ENCODE measurements at regions not wholly inside any gene's neighbourhood (a gene's known extent, or its start where the extent isn't known, plus 50 kb on each side); places are given as distances from the start of the nearest gene placed in this dataset.
A peak's percentile ranks its signal among the peaks of the same experiment; 100 is the strongest.

DNA sequence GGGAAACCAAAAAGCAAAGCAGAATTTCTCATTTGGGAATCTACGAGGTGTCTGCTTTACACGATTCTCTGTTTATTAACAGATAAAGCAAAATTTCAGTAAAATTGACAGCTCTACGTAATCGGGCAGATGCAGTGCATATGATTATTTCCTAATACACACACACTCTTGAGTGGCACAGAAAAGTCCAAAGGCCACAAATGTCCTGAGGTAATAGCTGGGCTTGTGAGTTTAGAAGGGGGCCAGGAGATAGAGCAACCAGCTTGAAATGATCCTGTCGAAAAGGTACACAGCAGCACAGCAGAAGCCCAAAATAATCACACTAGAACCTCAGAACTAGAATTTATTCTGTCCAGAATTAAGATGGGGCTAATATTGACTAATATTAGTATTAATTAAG is 236.0 kb downstream of the FAT4 start:
- TF ChIP-seq, protein P1, sequence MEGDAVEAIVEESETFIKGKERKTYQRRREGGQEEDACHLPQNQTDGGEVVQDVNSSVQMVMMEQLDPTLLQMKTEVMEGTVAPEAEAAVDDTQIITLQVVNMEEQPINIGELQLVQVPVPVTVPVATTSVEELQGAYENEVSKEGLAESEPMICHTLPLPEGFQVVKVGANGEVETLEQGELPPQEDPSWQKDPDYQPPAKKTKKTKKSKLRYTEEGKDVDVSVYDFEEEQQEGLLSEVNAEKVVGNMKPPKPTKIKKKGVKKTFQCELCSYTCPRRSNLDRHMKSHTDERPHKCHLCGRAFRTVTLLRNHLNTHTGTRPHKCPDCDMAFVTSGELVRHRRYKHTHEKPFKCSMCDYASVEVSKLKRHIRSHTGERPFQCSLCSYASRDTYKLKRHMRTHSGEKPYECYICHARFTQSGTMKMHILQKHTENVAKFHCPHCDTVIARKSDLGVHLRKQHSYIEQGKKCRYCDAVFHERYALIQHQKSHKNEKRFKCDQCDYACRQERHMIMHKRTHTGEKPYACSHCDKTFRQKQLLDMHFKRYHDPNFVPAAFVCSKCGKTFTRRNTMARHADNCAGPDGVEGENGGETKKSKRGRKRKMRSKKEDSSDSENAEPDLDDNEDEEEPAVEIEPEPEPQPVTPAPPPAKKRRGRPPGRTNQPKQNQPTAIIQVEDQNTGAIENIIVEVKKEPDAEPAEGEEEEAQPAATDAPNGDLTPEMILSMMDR (conservative IDR thresholded peaks at IDR 0.05; ENCODE audit: low read length) = no peak
- DNase-seq (ENCODE audit: low read depth) = no peak
- H3K4me3 ChIP-seq (ENCODE audit: low read length) = no peak overlapping the region

DNA sequence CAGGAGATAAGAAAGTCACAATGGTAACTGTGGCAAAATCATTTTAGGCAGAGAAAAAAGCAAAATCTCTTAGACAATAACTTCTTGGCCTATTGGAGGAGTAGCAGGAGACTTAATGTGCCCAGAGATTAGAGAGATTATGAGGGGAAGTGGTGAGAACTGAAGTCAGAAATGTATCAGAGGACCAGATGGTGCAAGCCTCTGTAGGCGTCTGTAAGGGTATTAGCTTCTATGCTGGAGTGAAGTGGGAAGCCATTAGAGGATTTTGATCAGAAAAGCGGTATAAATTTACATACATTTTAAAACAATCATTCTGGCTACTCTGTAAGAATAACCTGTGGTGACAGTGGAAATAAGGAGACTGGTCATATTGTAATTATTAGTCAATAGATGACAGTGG is 236.7 kb downstream of the FAT4 start:
- DNase-seq (ENCODE audit: low read depth) = no peak
- H3K4me3 ChIP-seq (ENCODE audit: low read length) = no peak overlapping the region
- TF ChIP-seq, protein P1 (conservative IDR thresholded peaks at IDR 0.05; ENCODE audit: low read length) = no peak

DNA sequence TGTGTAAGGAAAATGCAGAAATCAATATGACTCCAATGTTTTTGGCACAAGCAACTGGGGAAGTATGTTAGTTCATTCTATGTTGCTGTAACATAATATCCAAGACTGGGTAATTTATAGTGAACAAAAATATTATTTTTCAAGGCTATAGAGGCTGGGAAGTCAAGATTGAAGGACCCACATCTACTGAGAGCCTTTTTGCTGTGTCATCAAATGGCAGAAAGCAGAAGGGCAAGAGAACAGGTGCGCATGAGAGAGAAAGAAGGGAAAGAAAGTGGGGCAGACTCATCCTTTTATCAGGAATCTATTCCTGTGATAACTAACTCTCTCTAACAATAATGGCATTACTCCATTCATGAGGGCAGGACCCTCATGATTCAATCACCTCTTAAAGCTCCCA is 237.2 kb downstream of the FAT4 start:
- TF ChIP-seq, protein P1 (conservative IDR thresholded peaks at IDR 0.05; ENCODE audit: low read length) = no peak
- H3K4me3 ChIP-seq (ENCODE audit: low read length) = no peak overlapping the region
- no peak for DNase-seq (ENCODE audit: low read depth)

DNA sequence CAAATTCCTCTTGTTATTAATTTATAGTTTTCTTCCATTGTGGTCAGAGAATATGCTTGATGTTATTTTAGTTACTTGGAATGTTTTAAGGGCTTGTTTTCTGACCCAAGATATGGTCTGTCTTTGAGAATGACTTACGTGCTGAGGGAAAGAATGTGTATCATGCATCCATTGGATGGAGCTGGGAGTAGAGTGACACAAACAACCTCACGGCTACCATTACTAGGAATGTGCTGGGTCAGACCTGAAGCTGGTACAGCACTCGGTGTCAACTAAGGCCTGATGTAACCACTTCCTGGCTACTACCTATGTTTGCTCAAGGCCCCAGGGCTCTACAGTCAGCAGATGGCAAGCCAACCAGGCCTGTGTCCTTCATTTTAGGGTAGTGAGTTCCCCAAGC is 257.8 kb downstream of the FAT4 start:
- TF ChIP-seq, protein P1 (conservative IDR thresholded peaks at IDR 0.05; ENCODE audit: low read length) = no peak
- no peak for DNase-seq (ENCODE audit: low read depth)
- H3K4me3 ChIP-seq (ENCODE audit: low read length) = no peak overlapping the region

DNA sequence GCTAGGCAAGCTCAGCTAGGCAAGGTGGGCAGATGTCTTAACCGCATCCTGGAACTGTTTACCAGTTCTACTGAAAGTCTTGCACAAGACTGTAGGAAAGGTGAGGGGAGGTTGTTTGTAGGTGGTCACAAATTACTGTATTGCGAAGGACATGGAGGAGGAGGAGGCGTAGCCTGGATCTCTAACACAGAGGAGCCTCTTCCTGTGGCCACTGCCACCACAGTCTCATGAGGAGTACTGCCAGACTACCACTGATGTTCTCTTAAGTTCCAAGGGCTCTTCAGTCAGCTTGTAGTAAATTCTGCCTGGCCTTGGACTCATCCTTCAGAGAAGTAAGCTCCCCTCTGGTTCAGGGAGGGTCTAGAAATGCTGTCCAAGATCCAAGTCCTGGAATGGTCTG is 258.6 kb downstream of the FAT4 start:
- H3K4me3 ChIP-seq (ENCODE audit: low read length) = no peak overlapping the region
- TF ChIP-seq, protein P1 (conservative IDR thresholded peaks at IDR 0.05; ENCODE audit: low read length) = no peak
- no peak for DNase-seq (ENCODE audit: low read depth)

DNA sequence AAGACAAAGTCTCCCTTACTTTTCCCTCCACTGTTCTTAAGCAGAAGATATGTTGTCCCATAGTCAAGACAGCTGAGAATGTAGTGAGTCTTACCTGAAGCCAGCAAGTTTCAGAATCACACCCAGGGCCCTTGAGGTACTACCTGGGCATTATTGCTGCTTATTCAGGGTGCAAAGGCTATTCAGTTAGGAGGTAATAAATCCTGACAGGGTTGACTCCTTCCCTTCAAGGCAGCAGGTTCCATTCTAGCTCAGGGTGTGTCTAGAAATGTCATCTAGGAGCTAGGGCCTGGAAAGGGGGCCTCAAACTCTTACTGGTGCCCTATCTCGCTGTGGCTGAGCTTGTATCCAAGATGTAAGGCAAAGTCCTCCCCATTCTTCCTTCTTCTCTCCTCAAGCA is 259.0 kb downstream of the FAT4 start:
- H3K4me3 ChIP-seq (ENCODE audit: low read length) = no peak overlapping the region
- TF ChIP-seq, protein P1 (conservative IDR thresholded peaks at IDR 0.05; ENCODE audit: low read length) = no peak
- no peak for DNase-seq (ENCODE audit: low read depth)

DNA sequence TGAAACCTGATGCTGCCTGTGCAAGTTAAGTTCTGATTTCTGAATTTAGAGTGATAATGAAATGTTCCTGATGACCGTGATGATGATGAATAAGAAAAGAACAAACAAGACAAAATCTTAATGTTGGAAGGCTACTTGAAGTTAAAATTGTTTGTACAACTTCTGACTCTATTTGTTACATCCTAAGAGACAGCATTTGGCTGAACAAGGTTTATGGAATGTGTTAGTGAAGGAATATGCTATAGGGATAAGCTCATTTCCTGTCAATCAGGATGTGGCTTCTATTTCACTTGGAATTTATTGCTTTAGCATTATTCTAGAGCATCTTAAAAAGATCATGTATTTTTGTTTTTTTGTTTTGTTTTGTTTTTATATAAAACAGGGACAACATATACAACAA is 267.5 kb downstream of the FAT4 start:
- peak; percentile 5 for DNase-seq (ENCODE audit: low read depth)
- no peak overlapping the region for H3K4me3 ChIP-seq (ENCODE audit: low read length)
- TF ChIP-seq, protein P1 (conservative IDR thresholded peaks at IDR 0.05; ENCODE audit: low read length) = no peak
